ENCODE measurements at regions not wholly inside any gene's neighbourhood (a gene's known extent, or its start where the extent isn't known, plus 50 kb on each side); places are given as distances from the start of the nearest gene placed in this dataset.

GRCh38 chr18:29153091-29153490 lies 976.2 kb upstream of the CDH2 start:
- no peak overlapping the region for H3K4me3 ChIP-seq (ENCODE audit: low read depth, low read length)
- TF ChIP-seq CTCF (IDR thresholded peaks at IDR 0.05; ENCODE audit: borderline replicate concordance, insufficient read depth, low read depth, low read length) = no peak

- no peak for TF ChIP-seq CTCF (IDR thresholded peaks at IDR 0.05; ENCODE audit: borderline replicate concordance, insufficient read depth, low read depth, low read length)
- no peak overlapping the region for H3K4me3 ChIP-seq (ENCODE audit: low read depth, low read length)
These were observed 971.0 kb upstream of the CDH2 start for GRCh38 chr18:29147944-29148343.

GRCh38 chr18:29146068-29146467 lies 969.1 kb upstream of the CDH2 start:
- TF ChIP-seq CTCF (IDR thresholded peaks at IDR 0.05; ENCODE audit: borderline replicate concordance, insufficient read depth, low read depth, low read length) = no peak
- no peak overlapping the region for H3K4me3 ChIP-seq (ENCODE audit: low read depth, low read length)

DNA sequence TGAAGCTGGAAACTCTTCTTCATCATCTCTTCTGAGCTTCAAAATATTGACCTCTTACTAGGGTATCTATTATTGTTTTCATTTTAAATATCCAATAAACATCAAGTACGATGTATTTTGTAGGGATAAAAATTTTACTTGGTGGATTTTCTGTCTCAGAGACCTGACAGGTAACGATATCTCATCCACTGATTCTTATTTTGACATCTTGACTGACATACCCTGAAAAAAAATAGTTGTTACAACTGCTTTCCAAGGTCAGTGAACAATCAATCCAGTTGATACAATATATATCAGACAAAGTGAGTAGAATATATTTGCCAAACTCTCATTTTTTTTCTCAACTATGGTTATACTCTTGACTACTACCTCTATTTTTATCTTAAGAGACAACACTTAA lies 963.7 kb upstream of the CDH2 start:
- TF ChIP-seq CTCF (IDR thresholded peaks at IDR 0.05; ENCODE audit: borderline replicate concordance, insufficient read depth, low read depth, low read length) = no peak
- H3K4me3 ChIP-seq (ENCODE audit: low read depth, low read length) = no peak overlapping the region

DNA sequence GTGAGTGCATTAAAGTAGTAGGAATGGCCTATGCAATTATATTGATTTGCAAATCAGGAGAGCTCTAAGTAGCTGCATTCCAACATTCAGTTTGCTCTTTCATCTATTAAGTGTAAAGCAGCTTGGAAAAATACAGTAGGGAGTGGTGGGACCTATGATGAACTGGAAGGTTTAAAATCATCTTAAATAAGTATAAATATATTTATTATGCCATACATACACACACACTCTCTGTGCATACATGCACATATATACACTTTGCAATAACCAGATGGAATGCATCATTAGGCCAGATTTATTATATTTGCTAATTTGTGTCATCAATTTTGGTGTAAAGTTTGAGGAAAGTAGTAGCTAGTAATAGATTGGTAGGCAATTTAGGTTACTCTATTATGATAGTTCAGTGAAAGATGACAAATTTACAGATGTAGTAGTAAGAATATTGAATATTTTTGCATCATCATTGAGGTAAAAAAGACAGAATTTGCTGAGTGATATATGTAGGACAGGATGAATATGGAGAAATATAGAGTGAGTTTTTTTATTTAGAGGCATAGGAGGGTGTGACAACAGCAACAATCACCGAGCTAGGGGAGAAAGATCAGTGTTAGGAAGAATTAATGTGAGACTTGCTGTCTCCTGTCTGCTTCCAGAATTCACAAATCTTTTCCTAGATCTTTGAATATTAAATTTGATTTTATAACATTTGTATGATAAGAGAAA lies 961.0 kb upstream of the CDH2 start:
- H3K4me3 ChIP-seq (ENCODE audit: low read depth, low read length) = no peak overlapping the region
- no peak for TF ChIP-seq CTCF (IDR thresholded peaks at IDR 0.05; ENCODE audit: borderline replicate concordance, insufficient read depth, low read depth, low read length)

- no peak for TF ChIP-seq CTCF (IDR thresholded peaks at IDR 0.05; ENCODE audit: borderline replicate concordance, insufficient read depth, low read depth, low read length)
- no peak overlapping the region for H3K4me3 ChIP-seq (ENCODE audit: low read depth, low read length)
These were observed 947.0 kb upstream of the CDH2 start for GRCh38 chr18:29123706-29124530.

DNA sequence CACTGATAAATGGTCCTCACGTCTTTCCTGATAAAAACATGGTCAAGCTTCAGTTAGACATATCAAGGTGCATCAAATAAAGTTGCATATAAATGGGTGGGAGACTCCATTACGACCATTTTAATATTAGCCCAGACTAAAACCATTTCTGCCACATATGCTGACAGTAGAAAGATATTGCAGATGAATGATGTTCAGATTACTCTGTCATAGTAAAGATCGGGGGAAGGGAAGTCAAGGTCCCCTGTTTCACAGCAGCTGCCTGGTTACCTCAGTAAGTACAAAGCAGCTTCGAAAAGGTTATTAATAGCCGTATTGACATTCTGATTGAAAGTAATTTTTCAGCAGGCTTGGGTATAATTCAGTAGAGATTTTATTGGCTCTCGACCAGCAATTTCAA lies 927.7 kb upstream of the CDH2 start:
- TF ChIP-seq CTCF (IDR thresholded peaks at IDR 0.05; ENCODE audit: borderline replicate concordance, insufficient read depth, low read depth, low read length) = no peak
- H3K4me3 ChIP-seq (ENCODE audit: low read depth, low read length) = no peak overlapping the region

All from GM12875 (cell line).